PC-9 (cell line): ENCODE measurements at regions not wholly inside any gene's neighbourhood (a gene's known extent, or its start where the extent isn't known, plus 50 kb on each side); places are given as distances from the start of the nearest gene placed in this dataset.

ENCODE experiments used
- BruUV-seq: library from RNA; stranded (reverse); fragments of 400-500 nt; replicated peaks from 2 replicates; lab custom pipeline; 2021; lab: Mats Ljungman, UMichigan
- CTCF ChIA-PET: fragments of 300-600 bp; sonication (Branson Sonifier 250); formaldehyde crosslinking; loops from one replicate; lab custom pipeline; 2022; ENCODE audit warnings: antibody characterized with exemption; lab: Charles Lee
- POLR2A ChIA-PET: fragments of 300-600 bp; sonication (Branson Sonifier 250); formaldehyde crosslinking; loops from one replicate; lab custom pipeline; 2022; ENCODE audit warnings: antibody characterized with exemption; ENCODE audit not compliant: unreplicated experiment; lab: Charles Lee
- DNase-seq, 2 experiments: peaks; one replicate each; pipeline versions ENCODE4 v3.0.0 to v3.0.0-alpha.2; 2015 to 2022; ENCODE audit warnings: mixed read lengths in 1 of 2
- H2AFZ ChIP-seq: fragments of 200-600 bp; sonication (generic); 2 replicates; pipeline ENCODE4 v1.8.1; 2017; ENCODE audit warnings: antibody characterized with exemption
- H3F3A ChIP-seq: fragments of 200-600 bp; sonication (generic); 2 replicates; pipeline ENCODE4 v1.8.1; 2017; ENCODE audit warnings: antibody characterized with exemption, mild to moderate bottlenecking, low read depth; ENCODE audit not compliant: insufficient read depth
- H3K27ac ChIP-seq: fragments of 200-600 bp; sonication (generic); 2 replicates; pipeline ENCODE4 v1.6.1; 2016; ENCODE audit warnings: mixed run types
- H3K27me3 ChIP-seq: fragments of 200-600 bp; sonication (generic); 2 replicates; pipeline ENCODE4 v1.6.1; 2016; ENCODE audit warnings: low read depth, mixed run types; ENCODE audit not compliant: insufficient read depth
- H3K36me3 ChIP-seq: fragments of 200-600 bp; sonication (generic); 2 replicates; pipeline ENCODE4 v1.6.1; 2016; ENCODE audit warnings: low read depth, mixed run types
- H3K4me1 ChIP-seq: fragments of 200-600 bp; sonication (generic); replicated peaks from 2 replicates; pipeline ENCODE4 v1.6.1; 2016; ENCODE audit warnings: mixed run types; ENCODE audit not compliant: insufficient read depth
- H3K4me2 ChIP-seq: fragments of 200-600 bp; sonication (generic); 2 replicates; pipeline ENCODE4 v1.6.1; 2017; ENCODE audit warnings: mixed run types
- H3K4me3 ChIP-seq: fragments of 200-600 bp; sonication (generic); 2 replicates; pipeline ENCODE4 v1.6.1; 2016; ENCODE audit warnings: mixed run types
- H3K79me2 ChIP-seq: fragments of 200-600 bp; sonication (generic); 2 replicates; pipeline ENCODE4 v1.6.1; 2017; ENCODE audit warnings: low read depth, mixed run types
- H3K9me2 ChIP-seq: fragments of 200-600 bp; sonication (generic); 2 replicates; pipeline ENCODE4 v1.8.1; 2017; ENCODE audit warnings: mild to moderate bottlenecking; ENCODE audit not compliant: insufficient read depth
- H3K9me3 ChIP-seq: fragments of 200-600 bp; sonication (generic); 2 replicates; pipeline ENCODE4 v1.8.1; 2016; ENCODE audit warnings: low read depth; ENCODE audit not compliant: insufficient read depth
- H4K20me1 ChIP-seq: fragments of 200-600 bp; sonication (generic); 2 replicates; pipeline ENCODE4 v1.8.1; 2017; ENCODE audit not compliant: insufficient read depth
- EZH2 ChIP-seq: fragments of 200-600 bp; sonication (generic); IDR thresholded peaks from 2 replicates; pipeline ENCODE4 v1.8.0; 2017; ENCODE audit warnings: antibody characterized with exemption, low read depth
- intact Hi-C: fragments of 100-400 bp; cut with micrococcal nuclease; formaldehyde crosslinking; loops from one replicate; pipeline ENCODE4 v1.10.0; 2022; ENCODE audit not compliant: unreplicated experiment
- TF ChIP-seq, protein P1 (sequence below): fragments of 200-600 bp; sonication (generic); conservative IDR thresholded peaks from 2 replicates; pipeline ENCODE4 v1.6.1; 2017; ENCODE audit warnings: mixed run types, antibody characterized with exemption, mild to moderate bottlenecking, moderate library complexity

DNA sequence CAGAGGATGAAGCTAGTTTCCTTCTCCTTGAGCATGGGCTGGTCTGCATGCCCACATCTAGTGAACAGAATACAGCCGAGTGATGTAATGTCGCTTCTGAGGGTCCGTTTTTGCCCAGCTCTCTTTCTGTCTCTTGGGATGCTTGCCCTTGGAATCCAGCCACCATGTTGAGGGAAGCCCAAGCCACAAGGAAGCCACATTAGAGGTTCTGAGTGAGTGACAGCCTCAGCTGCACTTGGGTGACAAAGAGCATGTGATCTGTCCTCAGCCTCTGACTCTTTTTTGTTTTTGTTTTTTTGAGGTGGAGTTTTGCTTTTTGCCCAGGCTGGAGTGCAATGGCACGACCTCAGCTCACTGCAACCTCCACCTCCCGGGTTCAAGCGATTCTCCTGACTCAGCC lies 100.6 kb upstream of the SALL4 start:
- peaks cover 21% of the 10 kb centered on the region for H3K4me1 ChIP-seq
- H3K27ac ChIP-seq: no peak overlapping the region
- intact Hi-C loops: no loop called here
- no peaks in the 10 kb centered on the region for H4K20me1 ChIP-seq
- no peaks in the 10 kb centered on the region for H3K9me3 ChIP-seq
- H3K4me3 ChIP-seq: no peak overlapping the region
- H3K4me2 ChIP-seq: no peak overlapping the region
- no peaks in the 10 kb centered on the region for H3K36me3 ChIP-seq
- ChIA-PET POLR2A (interaction anchor here (0.7 kb wide), 1 partner anchor 63 kb away, joined by 4 read pairs; no protein-coding TSS in a partner anchor), CTCF (no interaction called here)
- no peaks in the 10 kb centered on the region for H3K27me3 ChIP-seq
- TF ChIP-seq EZH2: no peak
- TF ChIP-seq, protein P1, sequence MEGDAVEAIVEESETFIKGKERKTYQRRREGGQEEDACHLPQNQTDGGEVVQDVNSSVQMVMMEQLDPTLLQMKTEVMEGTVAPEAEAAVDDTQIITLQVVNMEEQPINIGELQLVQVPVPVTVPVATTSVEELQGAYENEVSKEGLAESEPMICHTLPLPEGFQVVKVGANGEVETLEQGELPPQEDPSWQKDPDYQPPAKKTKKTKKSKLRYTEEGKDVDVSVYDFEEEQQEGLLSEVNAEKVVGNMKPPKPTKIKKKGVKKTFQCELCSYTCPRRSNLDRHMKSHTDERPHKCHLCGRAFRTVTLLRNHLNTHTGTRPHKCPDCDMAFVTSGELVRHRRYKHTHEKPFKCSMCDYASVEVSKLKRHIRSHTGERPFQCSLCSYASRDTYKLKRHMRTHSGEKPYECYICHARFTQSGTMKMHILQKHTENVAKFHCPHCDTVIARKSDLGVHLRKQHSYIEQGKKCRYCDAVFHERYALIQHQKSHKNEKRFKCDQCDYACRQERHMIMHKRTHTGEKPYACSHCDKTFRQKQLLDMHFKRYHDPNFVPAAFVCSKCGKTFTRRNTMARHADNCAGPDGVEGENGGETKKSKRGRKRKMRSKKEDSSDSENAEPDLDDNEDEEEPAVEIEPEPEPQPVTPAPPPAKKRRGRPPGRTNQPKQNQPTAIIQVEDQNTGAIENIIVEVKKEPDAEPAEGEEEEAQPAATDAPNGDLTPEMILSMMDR: no peak
- no peak for DNase-seq
- BruUV-seq: no TSS peak
- no peaks in the 10 kb centered on the region for H3F3A ChIP-seq
- no peaks in the 10 kb centered on the region for H3K9me2 ChIP-seq
- no peak overlapping the region for H2AFZ ChIP-seq
- H3K79me2 ChIP-seq: no peaks in the 10 kb centered on the region

DNA sequence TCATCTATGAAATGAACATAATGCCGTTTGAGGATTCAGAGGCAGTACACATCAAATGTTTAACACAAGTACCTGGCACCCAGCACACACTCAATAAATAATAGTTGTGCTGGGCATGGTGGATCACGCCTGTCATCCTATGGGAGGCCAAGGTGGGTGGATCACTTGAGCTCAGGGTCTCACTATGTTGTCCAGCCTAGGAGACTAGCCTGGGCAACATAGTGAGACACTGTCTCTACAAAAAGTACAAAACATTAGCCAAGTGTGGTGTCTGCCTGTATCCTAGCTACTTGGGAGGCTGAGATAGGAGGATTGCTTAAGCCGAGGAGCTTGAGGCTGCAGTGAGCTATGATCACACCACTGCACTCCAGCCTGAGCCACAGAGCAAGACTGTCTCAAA lies 98.1 kb upstream of the SALL4 start:
- ChIA-PET CTCF (interaction anchor here (0.7 kb wide), 1 partner anchor 15 kb away, joined by 3 read pairs; no protein-coding TSS in a partner anchor), POLR2A (no interaction called here)
- BruUV-seq: no TSS peak
- H3K9me2 ChIP-seq: no peaks in the 10 kb centered on the region
- H3K79me2 ChIP-seq: no peaks in the 10 kb centered on the region
- H3K9me3 ChIP-seq: no peaks in the 10 kb centered on the region
- no peaks in the 10 kb centered on the region for H3K27me3 ChIP-seq
- TF ChIP-seq, protein P1: no peak
- peaks cover 16% of the 10 kb centered on the region for H3K4me1 ChIP-seq
- H3K4me2 ChIP-seq: no peak overlapping the region
- no peak overlapping the region for H3K4me3 ChIP-seq
- intact Hi-C loops: no loop called here
- H3F3A ChIP-seq: no peaks in the 10 kb centered on the region
- H3K27ac ChIP-seq: no peak overlapping the region
- H3K36me3 ChIP-seq: no peaks in the 10 kb centered on the region
- DNase-seq: no peak
- no peaks in the 10 kb centered on the region for H4K20me1 ChIP-seq
- no peak overlapping the region for H2AFZ ChIP-seq

DNA sequence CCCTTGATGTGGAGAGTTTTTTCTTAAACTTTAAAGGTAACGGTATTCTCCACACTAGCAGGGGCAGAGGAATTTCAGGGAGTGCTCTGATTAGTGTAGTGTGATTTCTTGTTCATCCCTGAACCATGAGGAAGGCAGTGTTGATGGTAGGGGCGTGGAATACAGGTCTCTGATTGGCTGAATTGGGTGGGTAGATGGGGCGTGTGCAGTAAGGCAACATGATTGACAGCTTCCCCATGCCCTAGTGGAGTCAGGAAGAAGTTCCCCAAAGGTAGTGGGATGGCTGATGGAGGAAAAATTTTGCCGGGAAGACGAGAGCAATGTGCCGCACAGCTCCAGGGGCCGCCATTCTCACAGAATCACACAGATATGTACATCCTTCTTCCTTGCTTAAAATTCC lies 97.4 kb upstream of the SALL4 start:
- Histone ChIP-seq H2AFZ (no peak overlapping the region), H3K36me3 (no peaks in the 10 kb centered on the region), H3K79me2 (no peaks in the 10 kb centered on the region), H3K4me3 (no peak overlapping the region), H3K4me2 (no peak overlapping the region), H3F3A (no peaks in the 10 kb centered on the region), H3K4me1 (peaks cover 16% of the 10 kb centered on the region), H3K27me3 (no peaks in the 10 kb centered on the region), H3K27ac (no peak overlapping the region), H3K9me2 (no peaks in the 10 kb centered on the region), H4K20me1 (no peaks in the 10 kb centered on the region), H3K9me3 (no peaks in the 10 kb centered on the region)
- ChIA-PET CTCF (no interaction called here), POLR2A (no interaction called here)
- intact Hi-C loops: no loop called here
- no peak for DNase-seq
- no TSS peak for BruUV-seq
- TF ChIP-seq, protein P1: no peak
- TF ChIP-seq EZH2: no peak
